HEK293 (cell line): ENCODE measurements at regions not wholly inside any gene's neighbourhood (a gene's known extent, or its start where the extent isn't known, plus 50 kb on each side); places are given as distances from the start of the nearest gene placed in this dataset.

Experiments used
- CTCF ChIA-PET: fragments of 350-600 bp; formaldehyde crosslinking; extraction: SDS; loops from one replicate; lab custom pipeline; 2021; ENCODE audit warnings: antibody characterized with exemption; lab: Yijun Ruan, JAX
- POLR2A ChIA-PET: fragments of 300-600 bp; formaldehyde crosslinking; extraction: SDS; loops from one replicate; lab custom pipeline; 2020; ENCODE audit warnings: antibody characterized with exemption, inconsistent platforms; lab: Yijun Ruan, JAX
- H3K27ac ChIP-seq: fragments of 200-500 bp; sonication (Bioruptor generic); 2 replicates; pipeline ENCODE4 v1.5.1; 2014; ENCODE audit warnings: low read depth, low read length, control low read depth, inconsistent platforms; ENCODE audit errors: extremely low read depth
- H3K36me3 ChIP-seq, 2 experiments: fragments of 200-500 bp in 1 of 2; sonication (Bioruptor generic) in 1 of 2; 1 replicate in 1 of 2; 2 replicates in 1 of 2; pipeline ENCODE4 v1.5.1; 2014 to 2017; ENCODE audit warnings: inconsistent platforms in 2 of 2, low read length in 2 of 2; ENCODE audit not compliant: control insufficient read depth in 2 of 2, insufficient read depth in 1 of 2
- H3K4me1 ChIP-seq: fragments of 200-500 bp; sonication (Bioruptor generic); 2 replicates; pipeline ENCODE4 v1.5.1; 2014; ENCODE audit warnings: mild to moderate bottlenecking, low read length, inconsistent platforms; ENCODE audit not compliant: control insufficient read depth, insufficient read depth
- H3K4me3 ChIP-seq: 2 replicates; pipeline ENCODE4 v1.5.1; 2011; ENCODE audit warnings: low read depth, mild to moderate bottlenecking, control low read depth, low read length, moderate library complexity
- H3K9me3 ChIP-seq: fragments of 200-500 bp; sonication (Bioruptor generic); 2 replicates; pipeline ENCODE4 v1.5.1; 2014; ENCODE audit warnings: low read depth, low read length, inconsistent platforms; ENCODE audit not compliant: control insufficient read depth, insufficient read depth
- KLF1 ChIP-seq: fragments of 450-650 bp; formaldehyde crosslinking; IDR thresholded peaks from 2 replicates; pipeline ENCODE4 v1.5.1; 2016; ENCODE audit warnings: missing biosample characterization, missing genetic modification characterization
- KLF16 ChIP-seq: fragments of 450-650 bp; formaldehyde crosslinking; IDR thresholded peaks from 2 replicates; pipeline ENCODE4 v1.5.1; 2017; ENCODE audit warnings: missing biosample characterization, missing genetic modification characterization
- MYNN ChIP-seq: fragments of 450-650 bp; formaldehyde crosslinking; IDR thresholded peaks from 2 replicates; pipeline ENCODE4 v1.5.1; 2016; ENCODE audit warnings: missing biosample characterization, missing genetic modification characterization, borderline replicate concordance
- TRIM28 ChIP-seq: IDR thresholded peaks from 2 replicates; pipeline ENCODE4 v1.6.1; 2011; ENCODE audit warnings: low read length, control low read depth, borderline replicate concordance
- ZFP3 ChIP-seq: fragments of 450-650 bp; formaldehyde crosslinking; IDR thresholded peaks from 2 replicates; pipeline ENCODE4 v1.5.1; 2016; ENCODE audit warnings: low read depth, missing biosample characterization, missing genetic modification characterization
- ZNF112 ChIP-seq: fragments of 450-650 bp; formaldehyde crosslinking; IDR thresholded peaks from 2 replicates; pipeline ENCODE4 v1.5.0; 2017; ENCODE audit warnings: missing biosample characterization, missing genetic modification characterization
- ZNF169 ChIP-seq: fragments of 450-650 bp; formaldehyde crosslinking; IDR thresholded peaks from 2 replicates; pipeline ENCODE4 v1.5.1; 2016; ENCODE audit warnings: missing biosample characterization, missing genetic modification characterization
- ZNF221 ChIP-seq: fragments of 450-650 bp; formaldehyde crosslinking; IDR thresholded peaks from 2 replicates; pipeline ENCODE4 v1.5.1; 2017; ENCODE audit warnings: missing biosample characterization, missing genetic modification characterization, borderline replicate concordance
- ZNF792 ChIP-seq: fragments of 450-650 bp; formaldehyde crosslinking; IDR thresholded peaks from 2 replicates; pipeline ENCODE4 v1.5.1; 2016; ENCODE audit warnings: missing biosample characterization, missing genetic modification characterization
- ZNF837 ChIP-seq: fragments of 450-650 bp; formaldehyde crosslinking; IDR thresholded peaks from 2 replicates; pipeline ENCODE4 v1.5.1; 2016; ENCODE audit warnings: missing biosample characterization, missing genetic modification characterization
- TF ChIP-seq, protein P1 (sequence below): fragments of 450-650 bp; IDR thresholded peaks from 2 replicates; pipeline ENCODE4 v1.5.1; 2018; ENCODE audit warnings: missing biosample characterization, missing genetic modification characterization
- TF ChIP-seq, protein P2 (sequence below): fragments of 450-650 bp; formaldehyde crosslinking; IDR thresholded peaks from 2 replicates; pipeline ENCODE4 v1.5.1; 2016; ENCODE audit warnings: missing biosample characterization, missing genetic modification characterization
- TF ChIP-seq, protein P3 (sequence below): fragments of 450-650 bp; formaldehyde crosslinking; IDR thresholded peaks from 2 replicates; pipeline ENCODE4 v1.5.1; 2016; ENCODE audit warnings: missing biosample characterization, missing genetic modification characterization
- TF ChIP-seq, protein P4 (sequence below): sonication (generic); formaldehyde crosslinking; IDR thresholded peaks from 2 replicates; pipeline ENCODE4 v1.8.1; 2022; ENCODE audit warnings: mild to moderate bottlenecking, moderate library complexity, missing genetic modification reagents
- TF ChIP-seq, protein P5 (sequence below): fragments of 450-650 bp; formaldehyde crosslinking; IDR thresholded peaks from 2 replicates; pipeline ENCODE4 v1.5.1; 2016; ENCODE audit warnings: missing biosample characterization, missing genetic modification characterization
- TF ChIP-seq, protein P6 (sequence below): fragments of 450-650 bp; formaldehyde crosslinking; IDR thresholded peaks from 2 replicates; pipeline ENCODE4 v1.5.1; 2017; ENCODE audit warnings: missing biosample characterization, missing genetic modification characterization

DNA sequence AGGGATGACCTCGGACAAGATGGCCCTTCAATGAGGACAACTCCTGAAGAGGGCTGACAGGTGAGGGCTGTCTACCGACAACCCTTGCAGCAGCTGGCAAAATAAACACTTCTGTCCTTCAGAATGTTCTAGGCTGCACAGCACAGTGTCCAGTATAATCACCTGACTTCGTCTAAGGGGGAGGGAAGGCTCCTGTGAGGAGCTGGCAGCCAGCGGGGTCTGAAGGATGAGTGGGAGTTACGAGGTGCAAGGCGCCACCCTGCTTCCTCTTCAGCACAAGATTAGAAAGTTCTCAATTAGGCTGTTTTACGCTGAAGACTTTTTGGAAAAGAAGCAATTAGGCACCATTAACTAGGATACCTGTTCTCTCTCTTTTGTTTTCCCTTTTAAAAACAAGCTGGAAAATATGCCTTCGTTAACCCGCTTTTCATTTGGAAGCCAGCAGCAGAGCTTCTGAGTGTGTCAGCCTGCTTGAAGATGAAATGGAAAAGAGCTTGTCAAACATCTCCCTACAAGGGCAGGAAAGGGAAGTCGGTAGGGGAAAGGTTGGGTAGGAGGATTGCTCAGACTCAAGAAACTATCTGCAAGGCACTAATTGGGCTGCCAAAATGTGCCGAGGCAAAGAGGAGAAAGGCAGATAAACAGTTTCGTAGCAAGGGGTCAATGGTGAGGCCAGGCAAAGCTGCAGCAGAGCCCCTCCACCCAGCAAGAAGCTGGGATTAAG is 592.2 kb upstream of the CADM1 start (continued):
- TF ChIP-seq, protein P1, sequence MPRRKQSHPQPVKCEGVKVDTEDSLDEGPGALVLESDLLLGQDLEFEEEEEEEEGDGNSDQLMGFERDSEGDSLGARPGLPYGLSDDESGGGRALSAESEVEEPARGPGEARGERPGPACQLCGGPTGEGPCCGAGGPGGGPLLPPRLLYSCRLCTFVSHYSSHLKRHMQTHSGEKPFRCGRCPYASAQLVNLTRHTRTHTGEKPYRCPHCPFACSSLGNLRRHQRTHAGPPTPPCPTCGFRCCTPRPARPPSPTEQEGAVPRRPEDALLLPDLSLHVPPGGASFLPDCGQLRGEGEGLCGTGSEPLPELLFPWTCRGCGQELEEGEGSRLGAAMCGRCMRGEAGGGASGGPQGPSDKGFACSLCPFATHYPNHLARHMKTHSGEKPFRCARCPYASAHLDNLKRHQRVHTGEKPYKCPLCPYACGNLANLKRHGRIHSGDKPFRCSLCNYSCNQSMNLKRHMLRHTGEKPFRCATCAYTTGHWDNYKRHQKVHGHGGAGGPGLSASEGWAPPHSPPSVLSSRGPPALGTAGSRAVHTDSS = no peak
- TF ChIP-seq, protein P2, sequence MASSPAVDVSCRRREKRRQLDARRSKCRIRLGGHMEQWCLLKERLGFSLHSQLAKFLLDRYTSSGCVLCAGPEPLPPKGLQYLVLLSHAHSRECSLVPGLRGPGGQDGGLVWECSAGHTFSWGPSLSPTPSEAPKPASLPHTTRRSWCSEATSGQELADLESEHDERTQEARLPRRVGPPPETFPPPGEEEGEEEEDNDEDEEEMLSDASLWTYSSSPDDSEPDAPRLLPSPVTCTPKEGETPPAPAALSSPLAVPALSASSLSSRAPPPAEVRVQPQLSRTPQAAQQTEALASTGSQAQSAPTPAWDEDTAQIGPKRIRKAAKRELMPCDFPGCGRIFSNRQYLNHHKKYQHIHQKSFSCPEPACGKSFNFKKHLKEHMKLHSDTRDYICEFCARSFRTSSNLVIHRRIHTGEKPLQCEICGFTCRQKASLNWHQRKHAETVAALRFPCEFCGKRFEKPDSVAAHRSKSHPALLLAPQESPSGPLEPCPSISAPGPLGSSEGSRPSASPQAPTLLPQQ (tag by site-specific recombination) = no peak
- TF ChIP-seq KLF1 (tag by site-specific recombination) (no peak), ZNF169 (tag by site-specific recombination) (no peak)
- TF ChIP-seq, protein P3, sequence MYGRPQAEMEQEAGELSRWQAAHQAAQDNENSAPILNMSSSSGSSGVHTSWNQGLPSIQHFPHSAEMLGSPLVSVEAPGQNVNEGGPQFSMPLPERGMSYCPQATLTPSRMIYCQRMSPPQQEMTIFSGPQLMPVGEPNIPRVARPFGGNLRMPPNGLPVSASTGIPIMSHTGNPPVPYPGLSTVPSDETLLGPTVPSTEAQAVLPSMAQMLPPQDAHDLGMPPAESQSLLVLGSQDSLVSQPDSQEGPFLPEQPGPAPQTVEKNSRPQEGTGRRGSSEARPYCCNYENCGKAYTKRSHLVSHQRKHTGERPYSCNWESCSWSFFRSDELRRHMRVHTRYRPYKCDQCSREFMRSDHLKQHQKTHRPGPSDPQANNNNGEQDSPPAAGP (tag by site-specific recombination) = no peak
- TF ChIP-seq, all 188 proteins: peak for 0

DNA sequence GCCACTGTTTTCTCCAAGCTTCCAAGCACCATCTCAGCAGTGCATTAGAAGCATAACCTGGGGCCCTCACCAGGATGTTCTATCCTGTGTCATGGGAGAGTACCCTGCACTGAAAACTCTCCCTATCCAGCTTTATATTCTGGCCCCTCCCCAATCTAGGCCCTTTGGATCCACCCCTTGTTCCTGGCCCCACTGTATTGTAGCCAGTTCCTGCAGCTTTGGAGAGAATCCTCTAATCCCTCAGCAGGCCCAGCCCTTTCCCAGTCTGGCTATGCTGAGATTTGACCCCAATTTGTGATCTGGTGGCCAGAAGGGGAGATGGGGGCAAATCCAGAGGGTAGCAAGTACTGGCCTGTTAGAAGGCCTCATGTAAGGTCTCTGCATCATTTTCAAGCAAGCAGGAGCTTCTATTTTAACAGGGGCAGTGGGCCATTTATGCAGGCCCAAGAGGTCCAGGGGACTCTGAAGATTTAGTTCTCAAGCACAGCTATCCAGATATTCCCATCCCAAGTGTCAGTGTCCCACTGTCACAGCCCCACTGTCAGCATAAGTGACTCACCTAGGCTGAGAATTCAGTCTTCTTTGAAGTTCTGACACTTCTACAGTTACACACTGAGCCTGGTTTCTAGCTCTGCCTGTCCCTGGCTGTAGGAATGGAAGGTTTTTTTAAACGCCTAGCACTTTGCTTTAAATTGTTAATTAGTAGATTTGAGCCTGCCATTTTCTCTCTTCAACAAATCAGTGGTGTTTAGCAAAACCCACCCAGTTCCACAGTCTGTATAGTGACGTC is 589.5 kb upstream of the CADM1 start:
- Histone ChIP-seq H3K4me3 (no peak overlapping the region), H3K36me3 (no peaks in the 10 kb centered on the region), H3K27ac (no peak overlapping the region), H3K9me3 (no peaks in the 10 kb centered on the region)
- CTCF ChIA-PET = interaction anchor here (1.2 kb wide), 1 partner anchor 130 kb away, joined by 4 read pairs; no protein-coding TSS in a partner anchor
- TF ChIP-seq, protein P4, sequence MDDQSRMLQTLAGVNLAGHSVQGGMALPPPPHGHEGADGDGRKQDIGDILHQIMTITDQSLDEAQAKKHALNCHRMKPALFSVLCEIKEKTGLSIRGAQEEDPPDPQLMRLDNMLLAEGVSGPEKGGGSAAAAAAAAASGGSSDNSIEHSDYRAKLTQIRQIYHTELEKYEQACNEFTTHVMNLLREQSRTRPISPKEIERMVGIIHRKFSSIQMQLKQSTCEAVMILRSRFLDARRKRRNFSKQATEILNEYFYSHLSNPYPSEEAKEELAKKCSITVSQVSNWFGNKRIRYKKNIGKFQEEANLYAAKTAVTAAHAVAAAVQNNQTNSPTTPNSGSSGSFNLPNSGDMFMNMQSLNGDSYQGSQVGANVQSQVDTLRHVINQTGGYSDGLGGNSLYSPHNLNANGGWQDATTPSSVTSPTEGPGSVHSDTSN (CRISPR knock-in tag) = no peak
- TF ChIP-seq, protein P5, sequence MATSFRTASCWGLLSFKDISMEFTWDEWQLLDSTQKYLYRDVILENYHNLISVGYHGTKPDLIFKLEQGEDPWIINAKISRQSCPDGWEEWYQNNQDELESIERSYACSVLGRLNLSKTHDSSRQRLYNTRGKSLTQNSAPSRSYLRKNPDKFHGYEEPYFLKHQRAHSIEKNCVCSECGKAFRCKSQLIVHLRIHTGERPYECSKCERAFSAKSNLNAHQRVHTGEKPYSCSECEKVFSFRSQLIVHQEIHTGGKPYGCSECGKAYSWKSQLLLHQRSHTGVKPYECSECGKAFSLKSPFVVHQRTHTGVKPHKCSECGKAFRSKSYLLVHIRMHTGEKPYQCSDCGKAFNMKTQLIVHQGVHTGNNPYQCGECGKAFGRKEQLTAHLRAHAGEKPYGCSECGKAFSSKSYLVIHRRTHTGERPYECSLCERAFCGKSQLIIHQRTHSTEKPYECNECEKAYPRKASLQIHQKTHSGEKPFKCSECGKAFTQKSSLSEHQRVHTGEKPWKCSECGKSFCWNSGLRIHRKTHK (tag by site-specific recombination) = no peak
- TF ChIP-seq, all 188 proteins: peak for 0
- POLR2A ChIA-PET = interaction anchor here (0.6 kb wide), 1 partner anchor 55 kb away, joined by 3 read pairs; no protein-coding TSS in a partner anchor
- no peaks in the 10 kb centered on the region for H3K4me1 ChIP-seq

DNA sequence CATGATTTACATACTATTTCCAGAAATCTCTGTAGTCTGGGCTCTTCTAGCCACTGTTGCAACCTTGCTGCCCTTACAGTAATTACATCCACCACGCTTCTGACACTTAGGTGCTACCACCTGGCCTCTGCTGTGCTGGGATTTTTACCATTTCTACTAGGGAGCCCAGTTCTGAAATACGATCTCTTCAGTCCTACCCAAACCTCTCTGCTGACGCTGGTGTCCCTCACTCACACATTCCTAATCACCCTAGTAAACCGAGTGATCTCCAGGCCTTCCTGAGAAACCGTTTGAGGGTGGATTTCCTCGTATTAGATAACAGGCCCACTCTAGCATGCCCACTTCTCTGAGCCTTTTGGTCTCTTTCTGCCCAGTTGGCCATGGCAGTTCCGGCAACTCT is 588.9 kb upstream of the CADM1 start:
- H3K9me3 ChIP-seq = no peaks in the 10 kb centered on the region
- no peak overlapping the region for H3K4me3 ChIP-seq
- H3K27ac ChIP-seq = no peak overlapping the region
- ChIA-PET CTCF (no interaction called here), POLR2A (no interaction called here)
- H3K36me3 ChIP-seq = no peaks in the 10 kb centered on the region
- no peaks in the 10 kb centered on the region for H3K4me1 ChIP-seq
- TF ChIP-seq ZNF112 (tag by site-specific recombination) (no peak), KLF16 (tag by site-specific recombination) (no peak), ZNF837 (no peak), MYNN (no peak), TRIM28 (no peak), ZFP3 (tag by site-specific recombination) (no peak), ZNF792 (tag by site-specific recombination) (no peak), ZNF221 (tag by site-specific recombination) (no peak)
- TF ChIP-seq, protein P1 = no peak
- TF ChIP-seq, protein P5 (tag by site-specific recombination) = no peak
- TF ChIP-seq, protein P6, sequence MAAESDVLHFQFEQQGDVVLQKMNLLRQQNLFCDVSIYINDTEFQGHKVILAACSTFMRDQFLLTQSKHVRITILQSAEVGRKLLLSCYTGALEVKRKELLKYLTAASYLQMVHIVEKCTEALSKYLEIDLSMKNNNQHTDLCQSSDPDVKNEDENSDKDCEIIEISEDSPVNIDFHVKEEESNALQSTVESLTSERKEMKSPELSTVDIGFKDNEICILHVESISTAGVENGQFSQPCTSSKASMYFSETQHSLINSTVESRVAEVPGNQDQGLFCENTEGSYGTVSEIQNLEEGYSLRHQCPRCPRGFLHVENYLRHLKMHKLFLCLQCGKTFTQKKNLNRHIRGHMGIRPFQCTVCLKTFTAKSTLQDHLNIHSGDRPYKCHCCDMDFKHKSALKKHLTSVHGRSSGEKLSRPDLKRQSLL = no peak
